GM12878 (cell line): ENCODE measurements at regions not wholly inside any gene's neighbourhood (a gene's known extent, or its start where the extent isn't known, plus 50 kb on each side); places are given as distances from the start of the nearest gene placed in this dataset.

Source experiments
- ATAC-seq: fragments of 200-7000 bp; cut with Tn5 transposase; 3 replicates; pipeline ENCODE4 v1.9.1; 2020; ENCODE audit warnings: mild to moderate bottlenecking, moderate library complexity
- BruUV-seq: library from RNA; stranded (reverse); fragments of 400-500 nt; replicated peaks from 2 replicates; lab custom pipeline; 2021; lab: Mats Ljungman, UMichigan
- CTCF ChIA-PET: fragments of 300-600 bp; sonication (Branson Sonifier 250); formaldehyde crosslinking; extraction: SDS; loops from one replicate; lab custom pipeline; 2021; ENCODE audit warnings: inconsistent platforms; lab: Yijun Ruan, JAX
- POLR2A ChIA-PET: fragments of 350-600 bp; formaldehyde crosslinking; extraction: SDS; loops from one replicate; lab custom pipeline; 2021; ENCODE audit warnings: inconsistent platforms; lab: Charles Lee
- RAD21 ChIA-PET: fragments of 300-600 bp; sonication (Branson Sonifier 250); formaldehyde crosslinking; loops from one replicate; lab custom pipeline; 2023; ENCODE audit warnings: antibody characterized with exemption; ENCODE audit not compliant: unreplicated experiment; lab: Charles Lee
- SMC1A ChIA-PET: fragments of 300-600 bp; sonication (Branson Sonifier 250); formaldehyde crosslinking; loops from one replicate; lab custom pipeline; 2023; ENCODE audit not compliant: unreplicated experiment, uncharacterized antibody; lab: Charles Lee
- DNase-seq: peaks from one replicate; pipeline ENCODE4 v3.0.0-alpha.2; 2011; ENCODE audit warnings: low read depth, low spot score
- FAIRE-seq: peaks from 3 replicates; lab custom pipeline; 2011; peaks lifted over from hg19 to GRCh38; lab: Jason Lieb, UNC
- H2AFZ ChIP-seq: 2 replicates; pipeline ENCODE4 v1.6.0; 2011; ENCODE audit warnings: low read depth, low read length, control low read depth; ENCODE audit not compliant: control insufficient read depth
- H3K27ac ChIP-seq: 2 replicates; pipeline ENCODE4 v1.5.1; 2011; ENCODE audit warnings: control low read depth; ENCODE audit not compliant: control insufficient read depth, insufficient read depth
- H3K27me3 ChIP-seq, 2 experiments: replicated peaks in 1 of 2; 2 replicates each; pipeline versions ENCODE4 v1.6.0 to v1.6.1; 2011; ENCODE audit warnings: low read length in 1 of 2; ENCODE audit not compliant: control insufficient read depth in 2 of 2, insufficient read depth in 2 of 2
- H3K36me3 ChIP-seq, 2 experiments: 2 replicates each; pipeline ENCODE4 v1.5.1; 2011; ENCODE audit warnings: low read length in 1 of 2; ENCODE audit not compliant: control insufficient read depth in 2 of 2, insufficient read depth in 2 of 2
- H3K4me1 ChIP-seq: 2 replicates; pipeline ENCODE4 v1.6.1; 2011; ENCODE audit warnings: mild to moderate bottlenecking, low read length, moderate library complexity, mixed read lengths; ENCODE audit not compliant: control insufficient read depth, insufficient read depth
- H3K4me2 ChIP-seq: 2 replicates; pipeline ENCODE4 v1.6.0; 2011; ENCODE audit warnings: control low read depth; ENCODE audit not compliant: control insufficient read depth, insufficient read depth
- H3K4me3 ChIP-seq: fragments of 200-600 bp; sonication (generic); 2 replicates; pipeline ENCODE4 v1.5.1; 2016
- H3K79me2 ChIP-seq: 2 replicates; pipeline ENCODE4 v1.6.0; 2011; ENCODE audit warnings: low read length; ENCODE audit not compliant: control insufficient read depth, insufficient read depth
- H3K9ac ChIP-seq: 2 replicates; pipeline ENCODE4 v1.8.0; 2011; ENCODE audit warnings: low read length, control low read depth, mixed read lengths; ENCODE audit not compliant: control insufficient read depth, insufficient read depth
- H3K9me3 ChIP-seq: replicated peaks from 3 replicates; pipeline ENCODE4 v1.5.1; 2011; ENCODE audit warnings: mild to moderate bottlenecking, low read length; ENCODE audit not compliant: control insufficient read depth, insufficient read depth
- H4K20me1 ChIP-seq: 2 replicates; pipeline ENCODE4 v1.6.0; 2011; ENCODE audit not compliant: control insufficient read depth, insufficient read depth
- ETV6 ChIP-seq, 2 experiments: fragments of 450-650 bp in 1 of 2; IDR thresholded peaks in 1 of 2; conservative IDR thresholded peaks in 1 of 2; 2 replicates each; pipeline ENCODE4 v1.6.1; 2014; ENCODE audit warnings: antibody characterized with exemption in 1 of 2, borderline replicate concordance in 1 of 2, low read depth in 1 of 2, mild to moderate bottlenecking in 1 of 2, moderate library complexity in 1 of 2
- HDGF ChIP-seq: fragments of 450-650 bp; IDR thresholded peaks from 2 replicates; pipeline ENCODE4 v1.6.1; 2016; ENCODE audit warnings: antibody characterized with exemption
- IKZF2 ChIP-seq, 2 experiments: fragments of 450-650 bp; IDR thresholded peaks; 2 replicates each; pipeline ENCODE4 v1.6.1; 2017; ENCODE audit warnings: mild to moderate bottlenecking in 2 of 2, moderate library complexity in 2 of 2
- IRF4 ChIP-seq: IDR thresholded peaks from 2 replicates; pipeline ENCODE4 v1.6.1; 2011; ENCODE audit warnings: low read depth, low read length
- PAX5 ChIP-seq: IDR thresholded peaks from 2 replicates; pipeline ENCODE4 v1.6.1; 2011; ENCODE audit warnings: low read depth, low read length, borderline replicate concordance
- POLR2AphosphoS5 ChIP-seq: IDR thresholded peaks from 2 replicates; pipeline ENCODE4 v1.6.1; 2011; ENCODE audit warnings: mild to moderate bottlenecking, low read length, inconsistent platforms
- RB1 ChIP-seq: fragments of 450-650 bp; formaldehyde crosslinking; IDR thresholded peaks from 2 replicates; pipeline ENCODE4 v1.6.1; 2017; ENCODE audit warnings: mild to moderate bottlenecking, borderline replicate concordance
- WGBS: methylation state at CpG from one replicate; pipeline ENCODE4 v1.1.6; 2016; ENCODE audit warnings: low lambda C conversion rate; ENCODE audit not compliant: insufficient replicate concordance, insufficient coverage; ENCODE audit errors: missing lambda C conversion rate; 5-methylcytosine and 5-hydroxymethylcytosine counted together
- in situ Hi-C: fragments of 300-500 bp; cut with MboI; formaldehyde crosslinking; loops from 9 replicates; pipeline ENCODE4 v1.14.3; 2018; ENCODE audit warnings: mixed read lengths
- intact Hi-C: fragments of 100-400 bp; cut with micrococcal nuclease; formaldehyde crosslinking; loops from one replicate; pipeline ENCODE4 v1.14.2; 2022; ENCODE audit not compliant: unreplicated experiment
- TF ChIP-seq, protein P1 (sequence below): fragments of 450-650 bp; IDR thresholded peaks from 2 replicates; pipeline ENCODE4 v1.6.1; 2017; ENCODE audit warnings: antibody characterized with exemption, mild to moderate bottlenecking, moderate library complexity
- TF ChIP-seq, protein P2 (sequence below): fragments of 450-650 bp; IDR thresholded peaks from 2 replicates; pipeline ENCODE4 v1.6.1; 2017; ENCODE audit warnings: low read depth, mild to moderate bottlenecking, moderate library complexity

DNA sequence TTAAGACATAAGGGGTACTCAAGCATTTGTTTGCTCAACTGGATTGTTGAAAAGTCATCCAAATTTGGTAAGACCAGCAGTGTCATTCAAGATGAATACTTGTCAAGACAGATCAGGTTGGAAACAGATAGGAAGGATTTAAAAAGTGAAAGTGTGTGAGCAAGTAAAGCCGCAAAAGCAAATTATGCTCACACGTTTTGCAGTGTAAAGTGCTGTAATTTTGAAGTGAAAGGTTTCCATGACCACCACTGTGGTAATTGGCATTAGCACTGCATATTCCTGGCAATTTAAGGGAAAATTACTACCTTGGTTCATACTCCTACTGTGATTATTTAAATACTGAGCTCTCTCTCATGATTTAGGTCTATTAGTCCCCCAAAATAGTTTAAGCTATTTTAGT, 704.1 kb upstream of the CCDC179 start:
- POLR2A ChIA-PET, result no interaction called here

More for the DNA sequence above, 704.1 kb upstream of the CCDC179 start:
- no peaks in the 10 kb centered on the region for H3K36me3 ChIP-seq
- no peak overlapping the region for H3K4me2 ChIP-seq
- H3K9ac ChIP-seq, result no peak overlapping the region
- SMC1A ChIA-PET, result interaction anchor here (1.2 kb wide), 1 partner anchor 10 kb away, joined by 3 read pairs; no protein-coding TSS in a partner anchor
- no peaks in the 10 kb centered on the region for H3K27me3 ChIP-seq
- no peak for FAIRE-seq
- no peak overlapping the region for H2AFZ ChIP-seq
- no peak overlapping the region for H3K27ac ChIP-seq
- CTCF ChIA-PET, result no interaction called here
- TF ChIP-seq ETV6 (conservative IDR thresholded peaks at IDR 0.05 in 1 of 2, IDR thresholded peaks at IDR 0.05 in 1 of 2; ENCODE audit: borderline replicate concordance in 1 of 2, low read depth in 1 of 2) (no peak), IKZF2 (IDR thresholded peaks at IDR 0.05) (no peak), HDGF (no peak), PAX5 (no peak), POLR2AphosphoS5 (no peak), IRF4 (no peak), RB1 (no peak)
- TF ChIP-seq, protein P1, sequence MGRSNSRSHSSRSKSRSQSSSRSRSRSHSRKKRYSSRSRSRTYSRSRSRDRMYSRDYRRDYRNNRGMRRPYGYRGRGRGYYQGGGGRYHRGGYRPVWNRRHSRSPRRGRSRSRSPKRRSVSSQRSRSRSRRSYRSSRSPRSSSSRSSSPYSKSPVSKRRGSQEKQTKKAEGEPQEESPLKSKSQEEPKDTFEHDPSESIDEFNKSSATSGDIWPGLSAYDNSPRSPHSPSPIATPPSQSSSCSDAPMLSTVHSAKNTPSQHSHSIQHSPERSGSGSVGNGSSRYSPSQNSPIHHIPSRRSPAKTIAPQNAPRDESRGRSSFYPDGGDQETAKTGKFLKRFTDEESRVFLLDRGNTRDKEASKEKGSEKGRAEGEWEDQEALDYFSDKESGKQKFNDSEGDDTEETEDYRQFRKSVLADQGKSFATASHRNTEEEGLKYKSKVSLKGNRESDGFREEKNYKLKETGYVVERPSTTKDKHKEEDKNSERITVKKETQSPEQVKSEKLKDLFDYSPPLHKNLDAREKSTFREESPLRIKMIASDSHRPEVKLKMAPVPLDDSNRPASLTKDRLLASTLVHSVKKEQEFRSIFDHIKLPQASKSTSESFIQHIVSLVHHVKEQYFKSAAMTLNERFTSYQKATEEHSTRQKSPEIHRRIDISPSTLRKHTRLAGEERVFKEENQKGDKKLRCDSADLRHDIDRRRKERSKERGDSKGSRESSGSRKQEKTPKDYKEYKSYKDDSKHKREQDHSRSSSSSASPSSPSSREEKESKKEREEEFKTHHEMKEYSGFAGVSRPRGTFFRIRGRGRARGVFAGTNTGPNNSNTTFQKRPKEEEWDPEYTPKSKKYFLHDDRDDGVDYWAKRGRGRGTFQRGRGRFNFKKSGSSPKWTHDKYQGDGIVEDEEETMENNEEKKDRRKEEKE, result no peak
- TF ChIP-seq, protein P2, sequence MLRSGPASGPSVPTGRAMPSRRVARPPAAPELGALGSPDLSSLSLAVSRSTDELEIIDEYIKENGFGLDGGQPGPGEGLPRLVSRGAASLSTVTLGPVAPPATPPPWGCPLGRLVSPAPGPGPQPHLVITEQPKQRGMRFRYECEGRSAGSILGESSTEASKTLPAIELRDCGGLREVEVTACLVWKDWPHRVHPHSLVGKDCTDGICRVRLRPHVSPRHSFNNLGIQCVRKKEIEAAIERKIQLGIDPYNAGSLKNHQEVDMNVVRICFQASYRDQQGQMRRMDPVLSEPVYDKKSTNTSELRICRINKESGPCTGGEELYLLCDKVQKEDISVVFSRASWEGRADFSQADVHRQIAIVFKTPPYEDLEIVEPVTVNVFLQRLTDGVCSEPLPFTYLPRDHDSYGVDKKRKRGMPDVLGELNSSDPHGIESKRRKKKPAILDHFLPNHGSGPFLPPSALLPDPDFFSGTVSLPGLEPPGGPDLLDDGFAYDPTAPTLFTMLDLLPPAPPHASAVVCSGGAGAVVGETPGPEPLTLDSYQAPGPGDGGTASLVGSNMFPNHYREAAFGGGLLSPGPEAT, result no peak
- TF ChIP-seq, all 136 proteins: peak for 0
- intact Hi-C loops (no loop called here), in situ Hi-C loops (no loop called here)
- H3K4me3 ChIP-seq, result no peak overlapping the region
- no peaks in the 10 kb centered on the region for H3K4me1 ChIP-seq
- no peaks in the 10 kb centered on the region for H3K79me2 ChIP-seq
- H3K9me3 ChIP-seq, result no peaks in the 10 kb centered on the region
- 19% methylated on average over 2 of the region's 2 CpGs for WGBS
- RAD21 ChIA-PET, result no interaction called here
- ATAC-seq (no peak), DNase-seq (no peak)
- no peaks in the 10 kb centered on the region for H4K20me1 ChIP-seq
- BruUV-seq, result no TSS peak
